ENCODE measurements at regions not wholly inside any gene's neighbourhood (a gene's known extent, or its start where the extent isn't known, plus 50 kb on each side); places are given as distances from the start of the nearest gene placed in this dataset.
A peak's percentile ranks its signal among the peaks of the same experiment; 100 is the strongest.
"Not testable (repeated sequence)": the region's sequence is repeated elsewhere in the genome, so short reads cannot be mapped to it uniquely, and the experiment has no call there.

DNA sequence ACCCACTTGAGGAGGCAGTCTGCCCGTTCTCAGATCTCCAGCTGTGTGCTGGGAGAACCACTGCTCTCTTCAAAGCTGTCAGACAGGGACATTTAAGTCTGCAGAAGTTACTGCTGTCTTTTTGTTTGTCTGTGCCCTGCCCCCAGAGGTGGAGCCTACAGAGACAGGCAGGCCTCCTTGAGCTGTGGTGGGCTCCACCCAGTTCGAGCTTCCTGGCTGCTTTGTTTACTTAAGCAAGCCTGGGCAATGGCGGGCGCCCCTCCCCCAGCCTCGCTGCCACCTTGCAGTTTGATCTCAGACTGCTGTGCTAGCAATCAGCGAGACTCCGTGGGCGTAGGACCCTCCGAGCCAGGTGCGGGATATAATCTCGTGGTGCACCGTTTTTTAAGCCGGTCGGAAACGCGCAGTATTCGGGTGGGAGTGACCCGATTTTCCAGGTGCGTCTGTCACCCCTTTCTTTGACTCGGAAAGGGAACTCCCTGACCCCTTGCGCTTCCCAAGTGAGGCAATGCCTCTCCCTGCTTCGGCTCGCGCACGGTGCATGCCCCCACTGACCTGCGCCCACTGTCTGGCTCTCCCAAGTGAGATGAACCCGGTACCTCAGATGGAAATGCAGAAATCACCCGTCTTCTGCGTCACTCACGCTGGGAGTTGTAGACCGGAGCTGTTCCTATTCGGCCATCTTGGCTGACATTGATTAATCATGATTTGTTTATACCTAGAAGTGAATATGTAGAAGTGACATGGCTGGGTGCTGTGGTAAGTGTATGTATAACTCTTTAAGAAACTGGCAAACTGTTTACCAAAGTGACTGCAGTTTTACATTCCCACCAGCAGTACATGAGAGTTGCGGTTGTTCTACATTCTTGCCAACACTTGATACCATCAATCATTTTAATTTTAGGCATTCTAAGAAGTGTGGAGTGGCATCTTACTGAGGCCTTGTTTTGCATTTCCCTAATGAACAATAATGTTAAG lies 465.9 kb upstream of the MAP3K7 start:
- DNase-seq: not testable (repeated sequence)

DNA sequence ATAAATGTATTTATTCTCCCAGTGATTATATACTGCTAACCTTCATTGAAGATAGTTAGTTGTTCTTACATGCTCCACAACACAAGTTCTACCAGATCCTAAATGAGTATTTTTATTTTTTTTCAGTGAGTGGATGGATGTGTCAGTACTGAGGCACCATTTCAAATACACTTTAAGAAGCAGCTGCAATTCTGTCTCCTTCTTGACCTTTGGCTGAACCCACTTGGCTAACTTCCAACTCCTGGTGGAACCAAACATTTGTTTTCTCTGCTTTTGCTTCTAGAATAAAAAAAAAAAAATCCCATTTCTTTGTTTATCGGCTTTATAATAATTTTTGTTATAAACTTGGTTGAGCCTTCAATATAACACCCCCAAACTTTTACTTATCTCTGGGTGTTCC lies 458.3 kb upstream of the MAP3K7 start:
- no peak for DNase-seq

DNA sequence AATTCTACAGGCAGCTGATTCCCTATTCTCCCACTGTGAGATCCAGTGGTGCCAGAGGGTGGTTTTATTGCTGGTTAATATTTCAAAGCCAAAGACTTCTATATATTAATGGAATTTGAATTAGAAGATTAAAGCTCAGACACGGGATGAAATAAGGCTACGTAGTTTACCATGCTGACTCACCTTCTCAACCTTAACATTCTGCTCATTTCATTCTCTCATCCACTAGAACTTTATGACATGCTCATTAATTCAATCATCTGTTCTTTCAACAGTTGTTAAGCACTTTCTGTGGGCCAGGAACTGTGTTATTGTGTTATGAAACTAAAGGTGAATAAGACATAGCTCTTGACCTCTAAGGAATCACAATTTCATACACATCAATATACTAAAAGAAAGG lies 456.9 kb upstream of the MAP3K7 start:
- no peak for DNase-seq

DNA sequence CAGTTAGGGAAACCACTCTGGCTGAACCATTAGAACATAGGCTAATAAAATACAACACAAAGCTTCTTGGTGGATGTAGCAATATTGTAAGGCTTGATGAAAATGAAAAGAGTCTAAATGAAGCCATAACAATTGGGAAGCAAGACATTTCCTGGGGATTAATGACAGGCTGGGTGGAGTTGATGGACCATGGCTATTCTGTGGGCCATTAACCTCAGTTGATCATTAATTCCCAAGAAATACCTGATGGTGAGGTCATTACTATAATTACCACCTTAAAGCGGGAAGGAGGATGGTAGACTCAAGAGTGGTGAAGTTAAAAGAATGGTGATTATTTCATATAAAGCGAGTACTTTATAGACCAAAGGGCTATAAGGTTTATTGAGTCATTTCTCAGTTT lies 455.8 kb upstream of the MAP3K7 start:
- DNase-seq: peak; percentile 49

DNA sequence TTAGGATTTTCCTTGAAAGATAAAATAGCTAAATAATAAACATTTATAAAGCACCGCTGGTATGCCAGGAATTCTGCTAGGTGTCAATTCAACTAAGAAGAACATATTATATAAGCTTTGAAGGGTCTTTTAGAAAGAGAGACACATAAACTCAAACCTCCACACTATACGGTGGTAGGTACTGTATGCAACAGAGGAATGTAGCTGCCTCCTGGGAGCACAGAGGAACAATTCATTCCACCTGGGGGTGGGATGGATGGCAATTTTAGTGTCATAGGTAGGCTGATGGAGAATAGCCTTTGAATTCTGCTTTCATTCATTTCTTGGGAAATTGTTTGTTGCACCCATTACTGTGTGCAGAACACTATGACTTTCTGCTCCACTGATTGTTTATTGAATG lies 447.1 kb upstream of the MAP3K7 start:
- no peak for DNase-seq

DNA sequence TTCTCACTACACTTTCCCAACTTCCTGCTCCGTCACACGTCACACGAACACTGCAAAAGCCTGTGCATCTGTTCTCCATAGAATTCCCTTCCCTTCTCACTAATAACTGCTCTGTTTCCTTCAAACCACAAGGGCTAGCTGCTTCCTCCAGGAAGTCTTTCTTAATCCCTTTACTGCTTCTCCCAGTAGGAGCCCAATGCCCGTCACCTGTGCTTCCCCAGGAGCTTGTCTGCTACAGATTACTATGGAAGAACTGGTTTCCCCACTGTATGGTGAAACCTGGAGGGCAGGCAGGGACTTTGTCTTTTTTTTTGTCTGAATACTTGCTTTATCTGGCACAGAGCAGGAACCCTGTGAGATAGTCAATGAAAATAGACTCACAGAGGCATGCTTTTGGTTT lies 444.7 kb upstream of the MAP3K7 start:
- DNase-seq: no peak

DNA sequence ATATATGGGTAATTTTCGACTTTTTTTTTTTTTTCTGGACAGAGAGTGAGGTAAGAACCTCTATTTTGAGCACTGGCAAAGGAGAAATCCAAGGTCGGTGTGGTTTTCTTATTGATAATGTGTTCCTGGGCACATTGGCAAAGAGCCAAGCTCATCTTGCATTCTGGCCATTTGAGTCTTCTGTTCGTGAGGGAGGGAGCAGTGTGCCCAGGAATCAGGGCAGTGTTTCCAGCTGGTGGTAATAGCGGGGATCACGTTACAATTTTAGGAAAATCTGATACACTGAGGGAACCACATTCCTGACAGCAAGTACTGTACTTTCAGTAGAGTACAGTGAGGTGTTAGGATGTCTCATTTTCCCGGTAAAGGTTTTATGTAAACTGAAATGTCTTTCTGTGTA lies 442.3 kb upstream of the MAP3K7 start:
- peak; percentile 28 for DNase-seq

DNA sequence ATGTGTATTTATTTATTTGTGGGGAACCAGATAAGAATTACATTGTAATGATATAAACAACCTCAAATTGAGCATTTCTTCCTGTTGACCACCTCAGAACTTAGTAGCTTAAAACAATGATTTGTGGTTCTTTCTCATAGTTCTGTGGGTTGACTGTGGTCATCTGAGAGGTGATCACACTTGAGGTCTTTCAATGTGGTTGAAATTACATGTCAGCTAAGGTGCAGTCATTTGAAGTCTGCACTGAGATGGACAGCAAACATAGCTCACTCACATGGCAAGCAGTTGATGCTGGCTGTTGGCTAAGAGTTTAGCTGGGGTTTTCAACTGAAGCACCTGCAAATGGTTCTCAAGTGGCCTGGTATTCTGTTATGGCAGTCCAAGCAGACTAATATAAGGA lies 436.7 kb upstream of the MAP3K7 start:
- no peak for DNase-seq

DNA sequence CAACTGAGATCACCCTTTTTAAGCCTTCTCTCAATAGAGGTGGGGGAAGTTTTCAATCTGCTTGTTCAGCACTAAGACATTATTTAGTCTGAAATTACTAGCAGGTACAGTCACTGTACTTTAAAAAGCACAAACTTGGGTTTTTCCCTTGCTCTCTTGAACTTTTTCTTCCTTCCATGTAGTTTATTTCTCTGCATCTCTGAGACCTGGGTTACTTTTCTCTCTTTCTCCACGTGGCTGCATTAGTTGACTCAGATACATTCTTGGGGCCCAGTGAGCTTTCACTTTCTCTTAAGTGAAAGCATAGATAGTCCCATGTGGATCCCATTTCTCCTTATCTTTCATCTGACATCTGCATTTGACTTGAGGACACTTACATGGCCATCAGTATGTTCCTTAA lies 433.9 kb upstream of the MAP3K7 start:
- DNase-seq: no peak

DNA sequence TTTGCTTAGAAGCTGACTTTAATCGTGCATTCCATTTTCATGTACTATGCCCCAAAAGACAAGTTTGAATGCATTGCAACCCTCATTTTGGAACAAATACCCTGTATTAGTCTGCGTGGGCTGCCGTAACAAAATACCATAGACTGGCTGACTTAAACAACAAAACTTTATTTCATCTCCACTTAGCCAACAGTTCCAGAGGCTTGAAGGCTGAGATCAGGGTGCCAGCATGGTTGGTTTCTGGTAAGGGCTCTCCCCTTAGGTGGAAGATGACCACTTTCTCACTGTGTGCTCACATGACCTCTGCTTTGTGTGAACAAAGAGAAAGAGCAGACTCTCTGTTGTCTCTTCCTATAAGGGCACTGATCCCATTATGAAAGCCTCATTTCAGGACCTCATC lies 431.7 kb upstream of the MAP3K7 start:
- no peak for DNase-seq

DNA sequence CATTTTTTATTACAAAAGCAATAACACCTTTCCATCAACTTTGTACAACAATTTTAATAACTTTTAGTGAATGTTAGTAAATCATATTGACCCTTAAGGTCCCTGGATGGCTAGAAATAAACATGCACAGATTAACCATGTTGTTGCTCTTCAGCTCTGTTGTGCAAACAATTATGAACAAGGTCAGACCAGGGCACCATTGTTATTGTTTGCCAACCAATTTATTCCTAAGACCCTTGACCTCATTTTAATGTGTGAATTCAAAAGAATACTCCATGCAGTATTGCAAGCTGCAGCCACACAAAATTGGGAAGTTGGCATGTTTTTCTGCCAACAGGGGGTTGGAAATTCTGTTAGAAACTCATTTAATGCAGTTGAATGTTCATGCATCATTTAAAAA lies 426.6 kb upstream of the MAP3K7 start:
- DNase-seq: no peak

DNA sequence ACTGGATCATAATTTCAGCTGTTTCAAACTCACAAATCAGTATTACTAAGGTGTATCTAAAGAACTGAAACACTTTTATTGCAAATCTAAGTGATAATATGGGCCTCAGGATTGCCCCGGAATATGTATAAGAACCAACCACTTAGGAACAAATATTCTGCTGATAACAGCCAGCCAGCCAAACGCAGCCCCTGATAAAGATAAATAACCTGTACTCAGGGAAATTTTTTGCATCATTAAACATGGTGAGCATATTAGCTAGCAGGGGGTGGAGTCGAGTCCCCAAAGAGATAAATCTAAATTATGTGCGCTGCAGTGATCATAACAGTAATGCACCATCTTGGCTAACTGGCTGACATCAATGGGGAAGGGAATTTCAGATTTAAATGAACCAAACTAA lies 410.2 kb upstream of the MAP3K7 start:
- no peak for DNase-seq

DNA sequence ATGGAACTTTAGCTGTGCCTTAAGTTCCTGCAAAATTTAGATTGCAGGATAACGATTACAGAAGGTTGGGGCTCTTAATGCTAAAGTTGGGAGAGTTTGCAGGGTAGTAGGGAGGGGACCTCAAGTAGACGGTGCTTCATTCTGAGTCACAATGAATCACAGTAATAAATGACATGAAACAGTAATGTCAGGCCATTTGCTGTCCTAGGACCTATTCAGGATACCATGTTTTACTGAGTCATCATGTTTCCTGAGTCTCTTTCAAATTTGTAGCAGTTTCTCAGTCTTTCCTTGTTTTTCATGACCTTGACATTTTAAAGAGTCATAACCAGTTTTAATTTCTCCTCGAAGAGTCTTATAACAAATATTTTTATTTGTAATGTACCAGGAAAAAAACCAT lies 406.9 kb upstream of the MAP3K7 start:
- DNase-seq: no peak

DNA sequence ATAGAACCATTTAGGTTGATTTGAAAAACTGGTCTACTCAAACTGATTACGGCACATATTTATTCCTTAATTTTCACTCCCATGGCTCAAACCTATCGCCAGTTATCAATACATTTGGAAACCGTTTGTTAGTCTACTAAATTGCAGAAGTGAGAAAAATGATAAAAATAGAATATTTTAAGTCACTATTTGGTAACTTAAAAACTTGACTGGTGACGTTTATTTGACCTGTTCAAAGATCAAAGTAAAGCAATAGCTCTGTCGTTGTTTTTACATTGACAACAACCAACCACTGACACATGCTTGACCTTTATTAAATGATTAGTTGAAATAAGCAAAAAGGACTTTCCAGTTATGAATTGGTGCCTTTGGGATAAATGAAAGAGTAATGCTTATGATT lies 402.9 kb upstream of the MAP3K7 start:
- DNase-seq: no peak

DNA sequence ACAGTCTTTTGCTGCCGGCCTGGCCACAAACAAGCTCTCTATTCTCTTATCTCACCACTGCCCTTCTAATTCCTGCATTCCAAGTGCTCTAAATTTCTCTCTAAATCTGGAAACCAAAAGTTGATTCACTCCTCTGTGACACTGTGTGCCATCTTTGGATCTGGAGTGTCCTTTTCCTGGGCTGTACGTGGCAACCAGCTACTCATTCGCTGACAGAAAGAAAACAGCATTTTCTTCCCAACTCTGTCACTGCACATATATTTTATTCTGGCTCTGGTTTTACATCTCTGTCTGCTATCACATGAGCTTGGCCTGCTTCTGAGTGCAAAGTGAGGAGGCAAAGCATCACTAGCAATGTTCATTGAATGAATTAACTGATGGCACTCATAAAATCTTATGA lies 397.2 kb upstream of the MAP3K7 start:
- DNase-seq: no peak

DNA sequence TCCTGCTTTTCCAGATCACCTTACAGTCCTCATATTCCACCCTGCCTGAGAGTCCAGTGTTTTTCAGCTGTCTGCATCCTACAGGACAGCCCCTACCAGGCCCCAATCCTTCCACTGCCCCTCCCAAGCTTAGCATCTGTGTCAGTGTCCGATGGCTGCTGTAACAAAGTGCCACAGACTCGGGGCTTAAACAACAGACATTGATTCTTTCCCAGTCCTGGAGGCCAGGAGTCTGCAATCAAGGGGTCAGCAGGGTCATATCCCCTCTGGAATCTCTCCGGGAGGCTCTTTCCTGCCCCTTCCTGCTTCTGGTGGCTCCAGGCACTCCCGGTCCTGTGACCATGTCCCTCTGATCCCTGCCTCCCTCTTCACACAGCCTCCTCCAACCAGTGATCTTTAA lies 396.6 kb upstream of the MAP3K7 start:
- DNase-seq: no peak

DNA sequence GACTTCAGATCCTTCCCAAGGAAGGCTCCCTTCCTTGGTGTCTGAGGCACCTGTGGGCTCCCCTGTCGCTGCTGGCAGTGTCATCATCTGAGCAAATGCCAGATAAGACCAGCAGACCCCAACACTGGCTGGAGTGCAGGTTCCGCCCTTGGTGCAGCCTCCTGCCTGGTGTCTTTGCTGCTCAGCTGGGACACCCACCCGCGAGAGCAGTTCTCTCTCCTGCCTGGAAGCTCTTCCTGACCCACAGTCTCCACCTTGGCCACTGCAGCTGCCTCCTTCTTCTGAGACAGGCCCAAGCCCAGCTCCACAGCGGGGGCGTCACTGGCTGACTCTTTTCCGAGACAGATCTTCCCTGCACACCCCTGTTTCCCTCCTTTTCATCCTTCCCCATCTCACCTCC lies 395.7 kb upstream of the MAP3K7 start:
- no peak for DNase-seq

DNA sequence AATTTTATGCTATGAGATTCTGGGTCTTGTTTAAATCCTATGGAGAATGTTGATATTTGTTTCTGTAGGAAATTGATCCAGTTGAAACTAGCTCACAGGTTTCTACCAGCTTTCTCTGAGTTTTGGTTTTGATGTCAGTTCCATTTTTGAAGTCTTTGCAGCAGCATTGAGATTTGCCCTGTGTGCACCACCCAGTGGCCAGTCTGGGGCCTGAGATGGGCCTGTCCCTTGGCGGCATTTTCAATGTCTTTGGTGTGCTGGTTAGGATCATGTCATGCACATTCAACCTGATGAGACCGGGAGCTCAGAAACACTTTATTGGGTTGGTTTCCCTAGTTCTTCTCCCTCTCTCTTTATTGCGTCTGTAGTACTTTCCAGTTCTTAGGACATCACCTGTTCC lies 395.2 kb upstream of the MAP3K7 start:
- DNase-seq: no peak

DNA sequence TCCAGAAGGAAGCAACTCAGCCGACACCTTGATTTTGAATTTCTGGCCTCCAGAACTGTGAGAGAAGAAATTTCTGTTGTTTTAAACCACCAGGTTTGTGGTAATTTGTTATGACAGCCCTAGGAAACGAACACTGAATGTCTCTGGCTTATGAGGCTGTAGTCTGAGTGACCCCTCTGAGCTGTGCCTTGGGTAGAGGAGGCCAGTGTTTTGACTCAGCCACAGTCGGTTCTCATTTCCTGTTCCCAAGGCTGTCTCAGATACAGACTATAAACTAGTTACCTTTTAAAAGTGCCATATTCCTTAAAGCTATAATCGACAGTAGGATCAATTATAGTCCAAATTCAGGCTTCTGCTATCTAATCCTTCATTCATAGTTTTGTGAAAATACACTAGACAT lies 391.2 kb upstream of the MAP3K7 start:
- DNase-seq: no peak

DNA sequence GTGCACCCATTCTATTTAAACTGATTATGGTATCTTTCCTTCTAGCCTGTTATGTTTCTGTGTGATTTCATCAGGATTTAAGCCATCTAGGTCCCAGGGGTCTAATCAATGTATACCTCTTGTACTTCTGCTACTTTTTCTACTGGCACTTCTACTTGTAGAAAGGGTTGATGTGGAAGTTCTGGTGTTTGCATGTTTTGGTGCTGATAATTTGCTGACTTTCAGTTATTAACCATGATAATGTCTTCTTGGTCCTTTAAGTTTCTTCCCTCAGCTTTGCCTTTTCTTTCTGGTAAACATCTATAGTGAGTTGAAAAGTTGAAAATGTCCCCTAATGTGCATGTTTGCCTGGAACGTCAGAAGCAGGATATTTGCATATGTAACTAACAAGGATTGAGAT lies 390.6 kb upstream of the MAP3K7 start:
- no peak for DNase-seq

DNA sequence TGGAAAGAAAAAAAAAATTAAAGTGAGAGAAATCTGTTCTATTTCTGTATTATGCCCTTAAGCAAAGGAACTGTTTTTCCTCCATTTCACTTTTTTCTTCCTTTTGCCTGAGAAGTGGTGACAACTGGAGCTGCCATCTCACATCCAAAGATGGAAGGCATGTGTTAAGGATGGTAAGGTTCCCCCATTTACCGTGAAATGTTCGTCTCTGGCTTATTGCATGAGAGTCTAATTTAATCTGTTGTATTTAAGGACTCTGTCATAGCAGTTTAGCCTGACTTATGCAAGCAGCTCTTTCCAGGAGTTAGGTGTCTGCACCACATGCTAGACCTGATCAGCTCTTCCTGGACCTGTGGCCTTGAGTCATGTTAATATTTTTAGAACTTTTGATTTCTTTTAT lies 389.5 kb upstream of the MAP3K7 start:
- DNase-seq: no peak

DNA sequence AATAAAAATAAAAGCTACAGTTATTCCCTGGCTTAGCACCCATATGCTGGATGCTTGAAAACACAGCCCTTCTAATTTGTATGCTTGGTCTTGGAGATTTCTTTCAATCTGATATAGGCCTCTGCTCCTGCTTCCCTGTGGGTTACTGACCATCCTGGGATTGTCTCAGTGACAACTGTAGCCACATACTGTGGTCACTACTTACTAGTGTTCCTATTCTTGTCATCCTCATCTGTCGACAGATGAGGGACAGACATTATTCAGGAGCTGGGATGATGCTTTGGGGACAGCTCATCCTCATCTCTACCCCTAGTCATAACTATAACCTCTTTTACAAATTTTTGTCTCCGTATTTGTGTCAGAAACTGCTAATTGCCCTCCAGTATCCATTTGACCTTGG lies 388.9 kb upstream of the MAP3K7 start:
- no peak for DNase-seq

DNA sequence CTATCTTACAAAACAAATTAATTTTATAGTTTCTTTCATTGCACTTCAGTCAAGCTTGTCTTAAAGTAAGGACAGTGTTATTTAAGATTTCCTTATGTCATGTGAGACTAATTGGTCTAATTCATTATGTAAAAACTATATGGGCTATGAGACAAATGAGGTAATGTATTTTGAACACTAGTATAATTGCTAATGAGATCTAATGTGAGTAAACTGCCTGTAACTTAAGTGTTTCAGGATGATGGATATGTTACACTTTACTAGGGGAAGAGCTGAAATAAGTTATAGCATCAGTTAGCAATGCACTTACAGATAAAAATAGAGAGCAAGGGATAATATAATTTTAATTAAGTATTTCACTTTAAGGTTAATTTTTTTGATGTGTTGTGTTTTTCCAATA lies 386.3 kb upstream of the MAP3K7 start:
- DNase-seq: no peak

DNA sequence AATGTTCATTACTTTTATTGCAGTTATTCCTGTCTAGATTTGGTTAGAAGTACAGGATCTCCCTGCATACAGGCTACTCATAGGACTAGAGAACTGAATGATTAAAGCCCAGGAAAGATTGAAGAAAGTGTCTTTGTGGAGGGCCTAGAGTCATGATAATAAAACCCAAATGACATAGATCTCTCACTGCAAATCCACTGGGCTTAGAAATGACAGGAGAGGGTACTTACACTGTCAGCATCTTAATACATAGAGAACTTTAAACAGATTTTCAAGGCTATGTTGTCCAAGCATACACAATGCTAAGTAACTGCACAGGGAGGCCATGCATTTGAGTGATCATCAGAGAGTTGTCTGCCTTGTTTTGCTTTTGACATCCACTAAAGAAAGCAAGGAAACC lies 383.8 kb upstream of the MAP3K7 start:
- no peak for DNase-seq

Measured in renal pelvis (tissue), 1 donor.